NCI-H345 (cell line): ENCODE measurements at regions not wholly inside any gene's neighbourhood (a gene's known extent, or its start where the extent isn't known, plus 50 kb on each side); places are given as distances from the start of the nearest gene placed in this dataset.
A peak's percentile ranks its signal among the peaks of the same experiment; 100 is the strongest.
"Not testable (repeated sequence)": the region's sequence is repeated elsewhere in the genome, so short reads cannot be mapped to it uniquely, and the experiment has no call there.

Experiments
- DNase-seq: peaks from one replicate; lab custom pipeline; 2025; lab: John Stamatoyannopoulos, UW

GRCh38 chr14:63147018-63147417 is 57.2 kb upstream of the RHOJ start:
- no peak for DNase-seq

GRCh38 chr14:63134801-63135200 is 69.4 kb upstream of the RHOJ start:
- DNase-seq = peak; percentile 52

- DNase-seq = no peak
Observed at GRCh38 chr14:63130531-63130930, 73.7 kb upstream of the RHOJ start.

GRCh38 chr14:63106487-63106886 is 61.2 kb upstream of the KCNH5 start:
- not testable (repeated sequence) for DNase-seq

GRCh38 chr14:63100552-63100951 is 55.3 kb upstream of the KCNH5 start:
- no peak for DNase-seq

GRCh38 chr14:63096186-63096585 is 50.9 kb upstream of the KCNH5 start:
- DNase-seq = no peak
